ENCODE measurements at regions not wholly inside any gene's neighbourhood (a gene's known extent, or its start where the extent isn't known, plus 50 kb on each side); places are given as distances from the start of the nearest gene placed in this dataset.

GRCh38 chr9:107228496-107229039 lies 54.5 kb upstream of the RAD23B start:
- no peak overlapping the region for H3K4ac ChIP-seq (replicated peaks; ENCODE audit: insufficient read length, low read depth, low read length)
- no peaks in the 10 kb centered on the region for H3K79me1 ChIP-seq (ENCODE audit: low read depth, low read length)
- H3K9ac ChIP-seq (replicated peaks in 1 of 4; ENCODE audit: extremely low read depth in 1 of 4, low read depth in 3 of 4, low read length in 3 of 4): no peak overlapping the region
- H4K20me1 ChIP-seq (replicated peaks in 1 of 2; ENCODE audit: control insufficient read depth in 1 of 2, insufficient read depth in 2 of 2, low read length in 2 of 2): no peaks in the 10 kb centered on the region
- no peaks in the 10 kb centered on the region for H3K79me2 ChIP-seq (ENCODE audit: control insufficient read depth in 1 of 2, insufficient read depth in 2 of 2, low read length in 2 of 2)
- no peak for TF ChIP-seq RFX5 (IDR thresholded peaks at IDR 0.05; ENCODE audit: borderline replicate concordance, low read depth, low read length)
- TF ChIP-seq TAF7 (optimal IDR thresholded peaks at IDR 0.05; ENCODE audit: borderline replicate concordance, low read depth, low read length): no peak
- TF ChIP-seq, protein P1, sequence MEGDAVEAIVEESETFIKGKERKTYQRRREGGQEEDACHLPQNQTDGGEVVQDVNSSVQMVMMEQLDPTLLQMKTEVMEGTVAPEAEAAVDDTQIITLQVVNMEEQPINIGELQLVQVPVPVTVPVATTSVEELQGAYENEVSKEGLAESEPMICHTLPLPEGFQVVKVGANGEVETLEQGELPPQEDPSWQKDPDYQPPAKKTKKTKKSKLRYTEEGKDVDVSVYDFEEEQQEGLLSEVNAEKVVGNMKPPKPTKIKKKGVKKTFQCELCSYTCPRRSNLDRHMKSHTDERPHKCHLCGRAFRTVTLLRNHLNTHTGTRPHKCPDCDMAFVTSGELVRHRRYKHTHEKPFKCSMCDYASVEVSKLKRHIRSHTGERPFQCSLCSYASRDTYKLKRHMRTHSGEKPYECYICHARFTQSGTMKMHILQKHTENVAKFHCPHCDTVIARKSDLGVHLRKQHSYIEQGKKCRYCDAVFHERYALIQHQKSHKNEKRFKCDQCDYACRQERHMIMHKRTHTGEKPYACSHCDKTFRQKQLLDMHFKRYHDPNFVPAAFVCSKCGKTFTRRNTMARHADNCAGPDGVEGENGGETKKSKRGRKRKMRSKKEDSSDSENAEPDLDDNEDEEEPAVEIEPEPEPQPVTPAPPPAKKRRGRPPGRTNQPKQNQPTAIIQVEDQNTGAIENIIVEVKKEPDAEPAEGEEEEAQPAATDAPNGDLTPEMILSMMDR (IDR thresholded peaks at IDR 0.05; ENCODE audit: control extremely low read depth in 1 of 3, insufficient read depth in 1 of 3, low read depth in 1 of 3, low read length in 3 of 3): no peak
- H3K4me2 ChIP-seq (ENCODE audit: insufficient read depth in 1 of 2, low read depth in 2 of 2, low read length in 2 of 2): peak overlapping the region; percentile 4 to 28; a peak in 1 of 4 replicates
- DNase-seq (ENCODE audit: low read depth in 1 of 2, low spot score in 2 of 2): no peak
- no peak overlapping the region for H3K4me3 ChIP-seq (ENCODE audit: extremely low read depth in 1 of 4, insufficient read depth in 2 of 4, low read depth in 3 of 4, low read length in 4 of 4)
- no peaks in the 10 kb centered on the region for H3K9me3 ChIP-seq (ENCODE audit: insufficient read depth in 2 of 2, low read depth in 1 of 2, low read length in 1 of 2)
- FAIRE-seq: no peak
- no peaks in the 10 kb centered on the region for H3K27me3 ChIP-seq (replicated peaks in 1 of 4; ENCODE audit: control insufficient read depth in 3 of 4, extremely low read depth in 1 of 4, insufficient read depth in 3 of 4, low read length in 3 of 4)
- H3K4me1 ChIP-seq (replicated peaks in 1 of 4; ENCODE audit: control insufficient read depth in 3 of 4, insufficient read depth in 4 of 4, low read length in 3 of 4): peaks cover 0 to 8% (median 5%) of the 10 kb centered on the region in 4 experiments; a peak in 3 of 7 replicates
- H3K14ac ChIP-seq (ENCODE audit: insufficient read length): no peak overlapping the region
- H4K8ac ChIP-seq (ENCODE audit: extremely low read depth, insufficient read depth, low read length): no peak overlapping the region
- H2BK5ac ChIP-seq (ENCODE audit: low read depth, low read length): 0 out of 2 replicates have a peak overlapping the region, but pooled peaks have one; percentile 1
- H2AK5ac ChIP-seq (ENCODE audit: low read depth, low read length): no peak overlapping the region
- H3K56ac ChIP-seq (replicated peaks; ENCODE audit: insufficient read length, low read depth, low read length): no peak overlapping the region
- POLR2A ChIA-PET (ENCODE audit: partially characterized antibody): no interaction called here
- H2AFZ ChIP-seq (ENCODE audit: low read length): no peak overlapping the region; the same call in 1 of the 2 replicates
- H2BK12ac ChIP-seq (ENCODE audit: low read depth, low read length): no peak overlapping the region
- H3K23ac ChIP-seq (ENCODE audit: insufficient read length): no peak overlapping the region
- no peaks in the 10 kb centered on the region for H3K36me3 ChIP-seq (ENCODE audit: control insufficient read depth in 2 of 4, insufficient read depth in 4 of 4, low read length in 3 of 4)
- H3K27ac ChIP-seq (ENCODE audit: low read depth, low read length): no peak overlapping the region
- CTCF ChIA-PET (ENCODE audit: partially characterized antibody): interaction anchor here (0.7 to 1.6 kb wide), 5 partner anchors 9 to 113 kb away, joined by 3 to 6 read pairs (median 3); no protein-coding TSS in a partner anchor
- H4K91ac ChIP-seq (replicated peaks; ENCODE audit: insufficient read length, low read length): no peak overlapping the region
- no peak overlapping the region for H3K18ac ChIP-seq (ENCODE audit: extremely low read depth, low read length)
- H4K5ac ChIP-seq (ENCODE audit: insufficient read length, low read depth, low read length): no peak overlapping the region
- no peaks in the 10 kb centered on the region for H3K23me2 ChIP-seq (ENCODE audit: low read depth, low read length)
- WGBS, 2 experiments (ENCODE audit: extremely low coverage in 1 of 2, insufficient coverage in 1 of 2, insufficient read length in 1 of 2, insufficient replicate concordance in 2 of 2, low coverage in 1 of 2, low lambda C conversion rate in 2 of 2, missing lambda C conversion rate in 1 of 2): 61% methylated on average over 6 of the region's 6 CpGs; no CpG with 5 or more reads in 1 of the 2 experiments
- H2BK15ac ChIP-seq (ENCODE audit: low read length): no peak overlapping the region
- H2BK20ac ChIP-seq (ENCODE audit: low read length): no peak overlapping the region
- H2BK120ac ChIP-seq (replicated peaks; ENCODE audit: low read depth, low read length): no peak overlapping the region
